GM12865 (cell line): ENCODE measurements at regions not wholly inside any gene's neighbourhood (a gene's known extent, or its start where the extent isn't known, plus 50 kb on each side); places are given as distances from the start of the nearest gene placed in this dataset.

ENCODE experiments used
- DNase-seq: peaks from one replicate; pipeline ENCODE4 v3.0.0; 2010; ENCODE audit warnings: low read depth
- H3K4me3 ChIP-seq: 2 replicates; pipeline ENCODE4 v1.5.1; 2011; ENCODE audit warnings: mild to moderate bottlenecking, low read depth, low read length, control low read depth
- TF ChIP-seq, protein P1 (sequence below): IDR thresholded peaks from 2 replicates; pipeline ENCODE4 v1.5.1; 2011; ENCODE audit warnings: low read length, control low read depth, low read depth, inconsistent platforms; ENCODE audit not compliant: insufficient read depth; ENCODE audit errors: missing control alignments

DNA sequence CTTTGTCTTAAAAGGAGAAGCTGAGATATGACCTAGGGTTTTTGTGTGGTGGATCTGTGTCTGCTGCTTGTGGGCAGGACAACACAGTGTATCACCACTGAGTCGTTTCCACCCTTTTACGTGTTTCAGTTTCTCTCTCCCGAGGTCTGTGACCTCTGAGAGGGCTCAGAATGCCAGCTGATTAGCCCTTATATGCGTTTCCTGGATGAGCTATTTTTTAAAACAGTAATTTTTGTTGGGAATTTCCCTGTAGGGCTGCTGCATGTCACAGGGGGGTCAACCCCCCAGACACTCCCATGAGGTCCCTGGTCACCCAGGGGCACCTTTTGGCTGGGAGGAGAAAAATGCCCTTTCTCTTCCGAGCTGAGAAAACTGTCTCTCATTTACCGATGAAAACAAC is 170.4 kb upstream of the CASK start:
- DNase-seq = peak; percentile 78
- H3K4me3 ChIP-seq = peak overlapping the region; percentile 41; the same call in 1 of the 2 replicates
- TF ChIP-seq, protein P1, sequence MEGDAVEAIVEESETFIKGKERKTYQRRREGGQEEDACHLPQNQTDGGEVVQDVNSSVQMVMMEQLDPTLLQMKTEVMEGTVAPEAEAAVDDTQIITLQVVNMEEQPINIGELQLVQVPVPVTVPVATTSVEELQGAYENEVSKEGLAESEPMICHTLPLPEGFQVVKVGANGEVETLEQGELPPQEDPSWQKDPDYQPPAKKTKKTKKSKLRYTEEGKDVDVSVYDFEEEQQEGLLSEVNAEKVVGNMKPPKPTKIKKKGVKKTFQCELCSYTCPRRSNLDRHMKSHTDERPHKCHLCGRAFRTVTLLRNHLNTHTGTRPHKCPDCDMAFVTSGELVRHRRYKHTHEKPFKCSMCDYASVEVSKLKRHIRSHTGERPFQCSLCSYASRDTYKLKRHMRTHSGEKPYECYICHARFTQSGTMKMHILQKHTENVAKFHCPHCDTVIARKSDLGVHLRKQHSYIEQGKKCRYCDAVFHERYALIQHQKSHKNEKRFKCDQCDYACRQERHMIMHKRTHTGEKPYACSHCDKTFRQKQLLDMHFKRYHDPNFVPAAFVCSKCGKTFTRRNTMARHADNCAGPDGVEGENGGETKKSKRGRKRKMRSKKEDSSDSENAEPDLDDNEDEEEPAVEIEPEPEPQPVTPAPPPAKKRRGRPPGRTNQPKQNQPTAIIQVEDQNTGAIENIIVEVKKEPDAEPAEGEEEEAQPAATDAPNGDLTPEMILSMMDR = no peak

DNA sequence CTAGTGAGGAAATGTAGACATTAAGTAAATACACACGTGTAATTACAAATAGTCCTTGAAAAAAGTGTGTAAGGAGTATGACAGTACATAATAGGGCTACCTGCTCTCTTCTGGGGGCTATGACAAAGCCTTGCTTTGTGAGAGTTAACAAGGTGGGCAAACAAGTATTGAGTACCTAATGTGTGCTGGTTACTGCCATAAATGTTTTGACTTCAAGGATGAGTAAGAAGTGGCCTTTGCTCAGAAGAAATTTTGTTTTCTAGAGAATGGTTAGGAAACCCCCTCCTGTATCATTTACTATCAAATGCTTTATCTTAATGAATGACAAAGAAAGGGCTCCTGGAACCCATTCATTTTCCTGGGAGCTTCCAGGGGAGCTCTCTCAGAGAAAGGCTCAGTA is 167.0 kb upstream of the CASK start:
- no peak overlapping the region for H3K4me3 ChIP-seq
- TF ChIP-seq, protein P1 = no peak
- no peak for DNase-seq

DNA sequence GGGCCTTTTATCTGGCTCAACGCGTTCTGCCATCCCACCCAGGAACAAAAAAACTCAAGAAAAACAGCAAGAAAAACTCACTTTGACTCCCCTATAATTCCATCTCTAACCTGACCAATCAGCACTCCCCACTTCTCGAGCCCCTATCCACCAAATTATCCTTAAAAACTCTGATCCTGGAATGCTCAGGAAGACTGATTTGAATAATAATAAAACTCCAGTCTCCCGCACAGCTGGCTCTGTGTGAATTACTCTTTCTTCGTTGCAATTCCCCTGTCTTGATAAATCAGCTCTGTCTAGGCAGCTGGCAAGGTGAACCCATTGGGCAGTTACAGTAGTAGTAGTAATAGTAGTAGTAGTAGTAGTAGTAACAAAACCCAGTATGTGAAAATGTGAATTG is 165.7 kb upstream of the CASK start:
- no peak for DNase-seq
- TF ChIP-seq, protein P1 = no peak

DNA sequence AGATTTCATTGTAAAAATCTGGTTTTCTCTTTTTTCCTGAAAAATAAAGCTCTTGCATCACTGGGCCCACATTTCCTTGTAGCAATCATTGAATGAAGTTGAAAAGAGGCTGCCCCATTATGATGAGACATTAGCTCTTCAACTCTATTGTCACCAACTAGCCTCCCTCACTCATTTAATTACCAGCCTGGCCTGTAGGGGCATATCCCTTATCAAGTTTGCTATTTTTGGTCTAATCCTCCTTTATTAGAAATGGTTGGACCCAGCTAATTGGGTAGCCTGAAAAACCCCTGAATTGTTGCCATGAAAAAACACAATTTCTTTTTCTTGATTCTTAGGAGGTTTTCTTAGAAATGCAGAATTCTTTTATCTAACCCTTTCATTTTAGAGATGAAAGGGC is 164.6 kb upstream of the CASK start:
- H3K4me3 ChIP-seq = no peak overlapping the region
- no peak for DNase-seq
- TF ChIP-seq, protein P1 = no peak

More for the DNA sequence above, 165.7 kb upstream of the CASK start:
- H3K4me3 ChIP-seq = no peak overlapping the region

DNA sequence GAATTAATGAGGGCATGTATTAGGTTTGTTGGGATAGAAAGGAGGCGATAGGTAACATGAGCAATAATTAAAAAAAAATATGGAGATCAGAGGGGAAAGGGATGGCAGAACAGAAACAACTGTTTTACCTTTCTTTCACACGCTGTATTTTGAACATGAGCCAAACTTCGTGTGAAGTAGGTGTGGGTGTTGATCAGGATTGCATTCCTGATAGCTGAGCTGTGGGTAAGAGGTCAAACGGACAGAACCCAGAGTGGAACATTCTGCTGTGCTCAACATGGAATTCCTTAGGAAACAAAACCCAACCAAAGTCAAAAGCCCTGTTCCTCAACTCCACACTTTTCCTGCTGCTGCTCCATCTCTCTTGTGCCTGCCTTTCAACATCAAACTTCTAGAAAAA is 162.5 kb upstream of the CASK start:
- TF ChIP-seq, protein P1 = no peak
- no peak for DNase-seq
- no peak overlapping the region for H3K4me3 ChIP-seq

DNA sequence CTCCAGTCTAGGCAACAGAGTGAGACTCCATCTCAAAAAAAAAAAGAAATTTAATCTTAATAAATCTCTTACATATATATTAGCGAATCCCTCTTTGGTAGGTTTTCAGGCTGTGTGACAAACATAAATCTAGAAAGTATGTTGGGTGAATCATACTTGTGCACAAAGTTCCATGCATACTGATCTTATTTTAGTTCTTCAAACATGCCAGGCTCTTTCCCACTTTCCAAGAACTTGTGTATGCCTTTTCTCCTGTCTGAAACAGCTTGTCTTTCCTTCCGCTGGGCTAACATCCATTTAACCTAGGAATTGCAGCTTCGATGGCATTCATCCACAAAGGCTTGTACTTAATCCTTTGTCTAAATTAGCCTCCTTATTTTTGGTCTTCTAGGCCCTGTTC is 156.6 kb upstream of the CASK start:
- DNase-seq = no peak
- no peak overlapping the region for H3K4me3 ChIP-seq
- TF ChIP-seq, protein P1 = no peak

DNA sequence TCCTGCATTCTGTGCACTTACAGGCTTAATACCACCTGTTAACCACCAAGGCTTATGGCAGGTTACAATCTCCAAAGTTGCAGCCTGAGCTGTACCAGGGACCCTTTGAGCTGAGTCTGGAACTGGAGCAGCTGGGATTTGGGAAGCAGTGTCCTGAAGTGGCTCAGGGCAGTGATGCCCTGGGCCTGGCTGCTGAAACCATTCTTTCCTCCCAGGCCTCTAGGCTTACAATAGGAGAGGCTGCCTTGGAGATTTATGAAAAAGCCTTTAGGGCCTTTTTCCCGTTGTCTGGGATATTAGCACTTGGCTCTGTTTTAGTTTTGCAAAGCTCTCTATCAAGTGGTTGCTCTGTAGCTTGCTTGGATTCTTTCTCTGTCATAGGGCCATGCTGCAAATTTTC is 154.3 kb upstream of the CASK start:
- no peak overlapping the region for H3K4me3 ChIP-seq
- no peak for DNase-seq
- TF ChIP-seq, protein P1 = no peak
